Muscle of back (tissue), 3 donors: ENCODE measurements at regions not wholly inside any gene's neighbourhood (a gene's known extent, or its start where the extent isn't known, plus 50 kb on each side); places are given as distances from the start of the nearest gene placed in this dataset.
"Not testable (repeated sequence)": the region's sequence is repeated elsewhere in the genome, so short reads cannot be mapped to it uniquely, and the experiment has no call there.

ENCODE experiments used
- DNase-seq, 3 donors: peaks; one replicate each; pipeline versions ENCODE4 v3.0.0 to v3.0.0-alpha.2; 2013

GRCh38 chrX:46168254-46168653, 377.0 kb downstream of the ZNF674 start:
- peak; percentile 3 to 24 (median 5) for DNase-seq

DNA sequence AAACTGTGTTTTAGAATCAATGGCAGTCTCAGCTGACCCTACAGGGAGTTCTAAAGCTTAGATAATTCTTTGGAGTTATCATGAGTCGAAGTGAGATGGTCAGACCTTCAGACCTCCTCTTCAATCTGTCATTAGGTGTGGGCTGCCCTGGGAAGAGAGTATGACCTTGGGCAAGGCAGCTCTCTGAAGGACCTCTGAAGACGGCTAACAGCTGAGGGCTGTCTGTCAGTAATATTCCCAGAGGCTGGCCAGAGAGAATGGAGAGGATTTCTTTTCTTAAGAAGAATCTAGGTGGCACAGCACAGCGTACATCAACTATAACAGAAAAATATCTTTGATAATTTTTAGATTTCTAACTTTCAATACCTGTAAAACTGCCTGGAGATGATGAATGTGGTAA, 379.4 kb downstream of the ZNF674 start:
- no peak for DNase-seq

GRCh38 chrX:46165411-46165810, 379.8 kb downstream of the ZNF674 start:
- DNase-seq: peak in 1 of 3 donors; percentile 27

GRCh38 chrX:46152756-46153155, 392.5 kb downstream of the ZNF674 start:
- DNase-seq: no peak

DNA sequence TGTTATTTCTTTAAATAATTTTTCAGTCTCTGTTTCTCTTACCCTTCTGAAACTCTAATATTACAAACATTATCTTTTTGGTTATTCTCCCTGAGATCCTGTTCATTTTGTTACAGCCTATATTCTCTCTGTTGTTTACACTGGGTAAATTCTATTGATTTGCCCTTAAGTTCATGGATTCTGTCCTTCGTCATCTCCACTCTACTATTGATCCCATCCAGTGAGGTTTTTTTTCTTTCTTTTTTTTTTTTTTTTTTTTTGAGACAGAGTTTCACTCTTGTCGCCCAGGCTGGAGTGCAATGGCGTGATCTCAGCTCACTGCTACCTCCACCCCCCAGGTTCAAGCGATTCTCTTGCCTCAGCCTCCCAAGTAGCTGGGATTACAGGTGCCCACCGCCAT, 393.9 kb downstream of the ZNF674 start:
- not testable (repeated sequence) for DNase-seq

DNA sequence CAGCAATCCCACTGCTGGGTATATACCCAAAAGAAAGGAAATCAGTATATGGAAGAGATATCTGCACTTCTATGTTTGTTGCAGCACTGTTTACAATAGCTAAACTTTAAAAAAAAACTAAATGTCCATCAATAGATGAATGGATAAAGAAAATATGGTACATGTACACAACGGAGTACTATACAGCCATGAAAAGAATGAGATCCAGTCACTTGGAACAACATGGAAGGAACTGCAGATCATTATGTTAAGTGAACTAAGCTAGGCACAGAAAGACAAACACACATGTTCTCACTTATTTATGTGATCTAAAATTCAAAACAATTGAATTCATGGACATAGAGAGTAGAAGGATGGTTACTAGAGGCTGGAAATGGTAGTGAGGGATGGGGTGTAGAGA, 400.7 kb downstream of the ZNF674 start:
- DNase-seq: no peak

GRCh38 chrX:46140272-46140671, 404.9 kb downstream of the ZNF674 start:
- no peak for DNase-seq

GRCh38 chrX:46130247-46130646, 415.0 kb downstream of the ZNF674 start:
- DNase-seq: no peak

DNA sequence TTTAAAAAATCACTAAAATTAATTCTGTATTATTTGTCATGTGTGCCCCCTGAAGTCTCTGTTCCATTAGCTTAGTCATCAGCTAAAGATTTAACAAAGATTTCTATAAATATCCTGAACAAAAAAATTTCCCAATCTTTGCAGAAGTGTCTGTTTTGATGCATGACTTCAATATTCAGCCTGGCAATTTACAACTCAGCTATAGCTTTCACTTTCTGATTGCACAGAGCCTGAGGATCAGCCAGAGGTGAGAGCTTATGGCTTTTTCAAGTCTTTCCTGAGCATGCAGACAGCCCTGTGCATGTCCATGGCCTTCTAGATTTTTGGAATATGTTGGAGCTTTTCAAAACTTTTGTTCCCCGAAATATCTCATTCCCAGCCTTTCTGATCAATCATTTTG, 420.1 kb downstream of the ZNF674 start:
- DNase-seq: no peak

GRCh38 chrX:46117234-46117633, 428.0 kb downstream of the ZNF674 start:
- DNase-seq: peak in 1 of 3 donors; percentile 0

- not testable (repeated sequence) for DNase-seq
These were observed 457.9 kb downstream of the ZNF674 start for GRCh38 chrX:46087310-46087709.

DNA sequence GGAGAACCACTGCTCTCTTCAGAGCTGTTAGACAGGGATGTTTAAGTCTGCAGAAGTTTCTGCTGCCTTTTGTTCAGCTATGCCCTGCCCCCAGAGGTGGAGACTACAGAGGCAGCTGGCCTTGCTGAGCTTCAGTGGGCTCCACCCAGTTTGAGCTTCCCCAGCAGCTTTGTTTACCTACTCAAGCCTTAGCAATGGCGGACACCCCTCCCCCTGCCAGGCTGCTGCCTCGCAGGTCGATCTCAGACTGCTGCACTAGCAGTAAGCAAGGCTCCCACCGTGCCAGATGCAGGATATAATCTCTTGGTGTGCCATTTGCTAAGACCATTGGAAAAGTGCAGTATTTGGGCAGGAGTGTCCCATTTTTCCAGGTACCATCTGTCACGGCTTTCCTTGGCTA, 465.1 kb downstream of the ZNF674 start:
- not testable (repeated sequence) for DNase-seq

DNA sequence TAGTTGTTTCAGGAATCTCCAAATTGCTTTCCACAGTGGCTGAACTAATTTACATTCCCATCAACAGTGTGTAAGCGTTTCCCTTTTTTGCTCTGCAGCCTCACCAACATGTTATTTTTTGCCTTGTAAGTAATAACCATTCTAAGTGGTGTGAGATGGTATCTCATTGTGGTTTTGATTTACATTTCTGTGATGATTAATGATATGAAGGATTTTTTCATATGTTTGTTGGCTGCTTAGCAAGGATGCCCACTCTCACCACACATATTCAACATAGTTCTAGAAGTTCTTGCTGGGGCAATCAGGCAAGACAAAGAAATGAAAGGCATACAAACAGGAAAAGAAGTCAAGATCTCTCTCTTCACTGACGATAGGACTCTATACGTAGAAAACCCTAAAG, 472.4 kb downstream of the ZNF674 start:
- DNase-seq: no peak

DNA sequence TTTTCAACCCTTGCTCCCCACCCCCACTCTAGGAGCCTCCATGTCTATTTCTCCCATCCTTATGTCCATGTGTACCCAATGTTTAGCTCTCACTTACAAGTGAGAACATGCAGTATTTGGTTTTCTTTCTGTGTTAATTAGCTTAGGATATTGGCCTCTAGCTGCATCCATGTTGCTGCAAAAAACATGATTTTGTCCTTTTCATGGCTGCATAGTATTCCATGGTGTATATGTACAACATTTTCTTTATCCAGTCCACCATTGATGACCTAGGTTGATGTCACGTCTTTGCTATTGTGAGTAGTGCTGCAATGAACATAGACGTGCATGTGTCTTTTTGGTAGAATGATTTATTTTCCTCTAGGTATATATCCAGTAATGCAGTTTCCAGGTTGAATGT, 472.8 kb downstream of the ZNF674 start:
- no peak for DNase-seq

DNA sequence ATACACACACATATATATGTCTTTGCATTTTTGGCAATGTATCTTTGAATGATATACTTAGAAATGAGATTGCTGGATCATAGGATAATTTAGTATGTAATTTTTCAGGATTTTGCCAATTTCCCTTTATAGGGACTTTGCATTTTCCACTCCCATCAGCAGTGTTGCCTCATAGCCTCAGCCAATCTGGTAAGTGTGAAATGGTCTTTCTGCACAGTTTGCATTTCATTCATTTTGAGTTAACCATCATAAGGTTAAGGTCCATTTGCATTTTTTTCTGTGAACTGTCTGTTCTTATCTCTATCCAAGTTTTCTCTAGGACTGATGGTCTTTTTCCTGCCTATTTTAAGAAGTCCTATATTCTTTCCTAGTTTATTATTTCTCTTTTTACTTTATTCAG, 474.8 kb downstream of the ZNF674 start:
- DNase-seq: no peak

- DNase-seq: no peak
These were observed 485.9 kb downstream of the ZNF674 start for GRCh38 chrX:46059316-46059715.

DNA sequence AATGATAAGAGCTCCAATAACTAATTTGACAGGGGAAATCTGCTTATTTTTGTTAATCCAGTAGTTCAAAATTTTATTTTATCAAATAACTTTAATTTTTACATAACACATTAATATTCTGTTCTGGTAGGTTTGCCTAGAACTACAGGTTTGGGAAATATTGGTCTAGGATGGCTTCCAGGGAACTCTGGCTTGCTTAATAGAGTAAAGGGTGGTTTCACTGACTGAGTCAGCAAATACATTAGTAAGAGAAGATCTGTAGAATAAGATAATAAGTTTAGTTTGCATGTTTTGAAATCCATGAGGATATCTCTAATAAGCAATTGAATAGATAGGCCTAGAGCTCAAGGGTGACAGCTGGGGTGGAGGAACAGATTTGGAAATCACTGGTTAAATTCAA, 500.7 kb downstream of the ZNF674 start:
- DNase-seq: no peak

GRCh38 chrX:46040001-46040400, 505.2 kb downstream of the ZNF674 start:
- DNase-seq: no peak

- no peak for DNase-seq
These were observed 505.7 kb downstream of the ZNF674 start for GRCh38 chrX:46039526-46039925.

GRCh38 chrX:46036508-46036907, 508.7 kb downstream of the ZNF674 start:
- peak in 2 of 3 donors; percentile 0 for DNase-seq

- DNase-seq: no peak
These were observed 510.4 kb downstream of the ZNF674 start for GRCh38 chrX:46034868-46035267.

DNA sequence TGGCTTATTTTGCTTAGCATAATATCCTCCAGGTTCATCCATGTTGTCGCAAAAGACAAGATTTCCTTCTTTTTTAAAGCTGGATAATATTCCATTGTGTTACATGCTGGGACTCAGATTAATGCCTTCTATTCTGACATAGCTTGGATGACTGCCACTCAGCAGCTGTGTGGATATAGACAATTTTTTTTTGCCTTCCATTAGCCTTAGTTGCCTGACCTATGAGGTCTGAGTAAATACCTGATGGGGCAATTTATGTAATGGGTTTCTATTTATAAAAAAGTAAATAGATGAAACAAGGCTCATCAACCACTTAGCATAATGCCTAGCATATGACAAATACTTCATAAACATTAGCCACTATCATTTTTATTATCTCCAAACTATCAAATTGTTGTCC, 515.4 kb downstream of the ZNF674 start:
- no peak for DNase-seq

DNA sequence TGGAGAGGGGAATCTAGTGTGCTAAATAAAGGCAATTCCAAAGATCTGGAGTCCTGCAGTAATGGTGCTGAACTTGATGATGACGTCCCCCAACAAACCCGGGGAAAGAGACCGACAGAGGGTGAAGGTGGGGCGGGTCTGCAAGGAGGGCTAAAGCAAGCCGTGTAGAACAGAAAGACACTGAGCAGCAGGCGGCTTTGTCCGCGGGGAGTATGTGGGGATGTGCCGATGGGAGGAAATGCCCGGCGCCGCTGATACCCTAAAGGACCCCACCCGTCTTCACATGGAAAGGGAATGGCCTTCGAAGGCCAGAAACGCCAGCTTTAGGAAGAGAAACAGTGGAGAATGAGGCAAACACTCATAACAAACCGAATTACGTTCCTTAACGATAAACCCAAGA, 528.9 kb downstream of the ZNF674 start:
- DNase-seq: no peak

DNA sequence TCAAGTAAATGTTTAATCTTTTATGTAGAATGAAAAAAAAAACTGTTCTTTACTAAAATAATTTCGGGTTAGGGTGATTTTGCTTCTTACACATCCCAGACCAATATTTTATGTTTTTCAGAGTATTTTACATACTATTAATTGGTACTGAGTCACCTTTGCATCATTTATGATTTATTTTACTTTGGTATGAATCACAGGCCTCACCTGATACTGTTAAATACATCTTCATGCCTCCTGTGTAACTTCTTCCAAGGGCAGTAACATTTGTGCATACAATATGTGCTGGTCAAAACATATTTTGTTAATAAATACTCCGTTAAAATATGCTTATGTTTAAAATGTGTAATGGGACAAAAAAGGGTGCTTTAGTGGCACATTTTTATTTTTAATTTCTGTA, 529.6 kb downstream of the ZNF674 start:
- no peak for DNase-seq
